PC-3 (cell line): ENCODE measurements at regions not wholly inside any gene's neighbourhood (a gene's known extent, or its start where the extent isn't known, plus 50 kb on each side); places are given as distances from the start of the nearest gene placed in this dataset.

Source experiments
- CTCF ChIP-seq: fragments of 300-600 bp; sonication (generic); conservative IDR thresholded peaks from 2 replicates; pipeline ENCODE4 v1.5.1; 2017; ENCODE audit warnings: antibody characterized with exemption, low read depth, mild to moderate bottlenecking, low read length
- EZH2 ChIP-seq: fragments of 300-600 bp; sonication (generic); IDR thresholded peaks from one replicate; pipeline ENCODE4 v1.6.1; 2017; ENCODE audit warnings: antibody characterized with exemption, mild to moderate bottlenecking, low read length; ENCODE audit not compliant: unreplicated experiment

- TF ChIP-seq CTCF (no peak), EZH2 (no peak)
Measured at GRCh38 chr20:22717466-22717865, 133.1 kb upstream of the FOXA2 start.
